ENCODE measurements at regions not wholly inside any gene's neighbourhood (a gene's known extent, or its start where the extent isn't known, plus 50 kb on each side); places are given as distances from the start of the nearest gene placed in this dataset.

GRCh38 chr7:40923626-40924025 is 779.3 kb downstream of the INHBA start:
- H2BK5ac ChIP-seq (ENCODE audit: insufficient read length, low read length): no peak overlapping the region
- no peak overlapping the region for H2AFZ ChIP-seq (ENCODE audit: low read length)
- H3K79me2 ChIP-seq (ENCODE audit: insufficient read depth, low read length): no peaks in the 10 kb centered on the region
- H2AK5ac ChIP-seq (ENCODE audit: insufficient read length, low read length): no peak overlapping the region
- H3K14ac ChIP-seq (ENCODE audit: insufficient read depth, low read length): no peak overlapping the region
- H2BK12ac ChIP-seq (ENCODE audit: insufficient read length, low read depth, low read length): no peak overlapping the region
- no peak overlapping the region for H3K18ac ChIP-seq (ENCODE audit: insufficient read length, low read depth, low read length)
- H4K8ac ChIP-seq (replicated peaks; ENCODE audit: insufficient read length, low read depth, low read length): no peak overlapping the region
- no peak overlapping the region for H2BK15ac ChIP-seq (ENCODE audit: low read depth, low read length)
- H3K27ac ChIP-seq (ENCODE audit: insufficient read length, low read depth, low read length): no peak overlapping the region
- Mint-ChIP-seq H3K36me3 (ENCODE audit: insufficient read depth in 1 of 3, low read depth in 3 of 3) (no peaks in the 10 kb centered on the region; a peak in 1 of 7 replicates), H3K27me3 (ENCODE audit: low read depth) (no peaks in the 10 kb centered on the region), H3K4me1 (no peaks in the 10 kb centered on the region), H3K4me3 (no peak overlapping the region), H3K27ac (no peak overlapping the region), H3K9me3 (peaks cover 4 to 7% of the 10 kb centered on the region in 2 experiments; a peak in 3 of 5 replicates)
- no CpG with 5 or more reads among the region's 1 CpG for WGBS (ENCODE audit: extremely low coverage, insufficient read length, low lambda C conversion rate)
- H3K23ac ChIP-seq (ENCODE audit: insufficient read length, low read depth, low read length): no peak overlapping the region
- H3K4me2 ChIP-seq (ENCODE audit: insufficient read depth, insufficient read length, low read length): no peak overlapping the region
- no peaks in the 10 kb centered on the region for H3K9me3 ChIP-seq (ENCODE audit: control insufficient read depth, low read depth, low read length)
- no peak overlapping the region for H4K91ac ChIP-seq (ENCODE audit: insufficient read length, low read depth, low read length)
- H3K9ac ChIP-seq (ENCODE audit: extremely low read depth, insufficient read length, low read length): no peak overlapping the region
- H4K20me1 ChIP-seq (ENCODE audit: control insufficient read depth, insufficient read depth, insufficient read length): no peaks in the 10 kb centered on the region
- H3K27me3 ChIP-seq (ENCODE audit: insufficient read depth, low read length): no peaks in the 10 kb centered on the region
- no peak overlapping the region for H4K5ac ChIP-seq (ENCODE audit: insufficient read length, low read depth, low read length)
- H3K23me2 ChIP-seq (ENCODE audit: insufficient read length, low read depth, low read length, poor library complexity, severe bottlenecking): no peaks in the 10 kb centered on the region
- H3T11ph ChIP-seq (ENCODE audit: low read length): no peak overlapping the region
- no peak overlapping the region for H2BK120ac ChIP-seq (ENCODE audit: low read depth, low read length, poor library complexity, severe bottlenecking)
- DNase-seq: no peak
- no peak overlapping the region for H3K4ac ChIP-seq (ENCODE audit: low read depth, low read length)
- H2BK20ac ChIP-seq (ENCODE audit: low read depth, low read length, poor library complexity, severe bottlenecking): no peak overlapping the region
- no peaks in the 10 kb centered on the region for H3K4me1 ChIP-seq (ENCODE audit: insufficient read depth, low read length)
- no peak overlapping the region for H3K56ac ChIP-seq (ENCODE audit: insufficient read length, low read depth, low read length)
- TF ChIP-seq CTCF (conservative IDR thresholded peaks at IDR 0.05): no peak
- no peaks in the 10 kb centered on the region for H3K79me1 ChIP-seq (ENCODE audit: insufficient read depth, low read depth, low read length, poor library complexity, severe bottlenecking)

Measured in H9 (cell line).